NB4 (cell line): ENCODE measurements at regions not wholly inside any gene's neighbourhood (a gene's known extent, or its start where the extent isn't known, plus 50 kb on each side); places are given as distances from the start of the nearest gene placed in this dataset.

Experiments used
- CTCF ChIP-seq: IDR thresholded peaks from one replicate; pipeline ENCODE4 v1.5.1; 2012; ENCODE audit warnings: low read depth, low read length
- POLR2A ChIP-seq: IDR thresholded peaks from 2 replicates; pipeline ENCODE4 v1.6.1; 2011; ENCODE audit warnings: mild to moderate bottlenecking; ENCODE audit not compliant: insufficient read length; ENCODE audit errors: extremely low read depth
- TF ChIP-seq, protein P1 (sequence below): IDR thresholded peaks from 2 replicates; pipeline ENCODE4 v1.6.1; 2011; ENCODE audit warnings: low read depth, low read length

DNA sequence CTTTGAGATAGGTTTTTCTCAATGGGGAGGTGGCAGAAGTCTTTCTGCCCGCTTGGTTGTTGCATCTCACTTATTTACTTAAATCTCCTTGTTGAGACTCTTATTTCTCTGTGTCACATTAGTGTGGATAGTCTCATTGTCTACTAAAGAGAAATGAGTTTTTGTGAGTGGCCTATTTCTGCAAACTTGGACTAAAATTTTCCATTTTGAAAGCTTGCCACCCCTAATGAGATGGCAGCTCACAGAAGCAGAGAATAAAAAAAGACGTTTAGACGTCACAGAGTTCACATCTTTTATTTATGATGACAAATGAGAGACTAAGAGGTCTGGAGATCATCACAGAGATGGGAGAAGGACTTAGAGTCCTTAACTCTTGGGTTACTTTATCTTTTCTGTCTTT, 262.7 kb upstream of the PHYHIPL start:
- no peak for TF ChIP-seq CTCF
- TF ChIP-seq, protein P1, sequence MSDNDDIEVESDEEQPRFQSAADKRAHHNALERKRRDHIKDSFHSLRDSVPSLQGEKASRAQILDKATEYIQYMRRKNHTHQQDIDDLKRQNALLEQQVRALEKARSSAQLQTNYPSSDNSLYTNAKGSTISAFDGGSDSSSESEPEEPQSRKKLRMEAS: no peak
- no peak for TF ChIP-seq POLR2A
